HL-60/S4 treated with phorbol 12-myristate 13-acetate at 8.2 ng/mL for 4 days and 3 days (cell line): ENCODE measurements at regions not wholly inside any gene's neighbourhood (a gene's known extent, or its start where the extent isn't known, plus 50 kb on each side); places are given as distances from the start of the nearest gene placed in this dataset.

Experiments
- in situ Hi-C: fragments of 300-500 bp; cut with MboI; formaldehyde crosslinking; loops from 2 replicates; pipeline ENCODE4 v1.15.0; 2022; ENCODE audit warnings: low sequenced_read_pairs

- in situ Hi-C loops = no loop called here
Measured at GRCh38 chr6:82072751-82073150, 174.8 kb downstream of the IBTK start.

GRCh38 chr6:82072121-82072521 is 175.4 kb downstream of the IBTK start:
- in situ Hi-C loops = no loop called here

GRCh38 chr6:82068721-82069120 is 178.8 kb downstream of the IBTK start:
- in situ Hi-C loops = no loop called here

GRCh38 chr6:82066991-82067411 is 180.5 kb downstream of the IBTK start:
- in situ Hi-C loops = no loop called here

- in situ Hi-C loops = no loop called here
Measured at GRCh38 chr6:82066196-82066595, 181.3 kb downstream of the IBTK start.

GRCh38 chr6:82063574-82063973 is 184.0 kb downstream of the IBTK start:
- in situ Hi-C loops = no loop called here

GRCh38 chr6:82062219-82062618 is 185.3 kb downstream of the IBTK start:
- in situ Hi-C loops = no loop called here

GRCh38 chr6:82057846-82058554 is 189.5 kb downstream of the IBTK start:
- in situ Hi-C loops = no loop called here

GRCh38 chr6:82056567-82056966 is 191.0 kb downstream of the IBTK start:
- in situ Hi-C loops = no loop called here

GRCh38 chr6:82045965-82046756 is 201.4 kb downstream of the IBTK start:
- in situ Hi-C loops = no loop called here

- in situ Hi-C loops = no loop called here
Measured at GRCh38 chr6:82040405-82041221, 206.9 kb downstream of the IBTK start.

- in situ Hi-C loops = no loop called here
Measured at GRCh38 chr6:82038631-82039030, 208.9 kb downstream of the IBTK start.

- in situ Hi-C loops = no loop called here
Measured at GRCh38 chr6:82035526-82035925, 212.0 kb downstream of the IBTK start.

GRCh38 chr6:82033631-82034211 is 213.8 kb downstream of the IBTK start:
- in situ Hi-C loops = no loop called here

- in situ Hi-C loops = no loop called here
Measured at GRCh38 chr6:82032444-82032843, 215.1 kb downstream of the IBTK start.

- in situ Hi-C loops = no loop called here
Measured at GRCh38 chr6:82030761-82031503, 216.6 kb downstream of the IBTK start.

GRCh38 chr6:82030301-82030700 is 217.2 kb downstream of the IBTK start:
- in situ Hi-C loops = no loop called here

- in situ Hi-C loops = no loop called here
Measured at GRCh38 chr6:82025271-82025670, 222.3 kb downstream of the IBTK start.

GRCh38 chr6:82022614-82023129 is 224.9 kb downstream of the IBTK start:
- in situ Hi-C loops = no loop called here

- in situ Hi-C loops = no loop called here
Measured at GRCh38 chr6:82017773-82018172, 229.8 kb downstream of the IBTK start.
